GM23338 (cell line): ENCODE measurements at regions not wholly inside any gene's neighbourhood (a gene's known extent, or its start where the extent isn't known, plus 50 kb on each side); places are given as distances from the start of the nearest gene placed in this dataset.

Experiments
- ATAC-seq: fragments of 200-7000 bp; cut with Tn5 transposase; 3 replicates; pipeline ENCODE4 v1.9.1; 2020
- DNase-seq: peaks from one replicate; pipeline ENCODE4 v3.0.0-alpha.2; 2015; ENCODE audit warnings: low spot score
- H2AFZ ChIP-seq: fragments of 200-600 bp; sonication (generic); 2 replicates; pipeline ENCODE4 v1.8.0; 2016; ENCODE audit warnings: antibody characterized with exemption, mild to moderate bottlenecking, moderate library complexity
- H3F3A ChIP-seq: fragments of 200-600 bp; sonication (generic); replicated peaks from 2 replicates; pipeline ENCODE4 v1.8.0; 2017; ENCODE audit warnings: antibody characterized with exemption, mixed run types, low read depth
- H3K27ac ChIP-seq: fragments of 200-600 bp; sonication (generic); 2 replicates; pipeline ENCODE4 v1.6.1; 2016; ENCODE audit warnings: low read depth
- H3K27me3 ChIP-seq: fragments of 200-600 bp; sonication (generic); 2 replicates; pipeline ENCODE4 v1.8.0; 2016; ENCODE audit warnings: mild to moderate bottlenecking, mixed run types, moderate library complexity; ENCODE audit not compliant: insufficient read depth
- H3K36me3 ChIP-seq: fragments of 200-600 bp; sonication (generic); 2 replicates; pipeline ENCODE4 v1.8.0; 2016; ENCODE audit warnings: mild to moderate bottlenecking; ENCODE audit not compliant: insufficient read depth
- H3K4me1 ChIP-seq: fragments of 200-600 bp; sonication (generic); 2 replicates; pipeline ENCODE4 v1.8.0; 2016; ENCODE audit warnings: mild to moderate bottlenecking, moderate library complexity; ENCODE audit not compliant: insufficient read depth
- H3K4me2 ChIP-seq: fragments of 200-600 bp; sonication (generic); 2 replicates; pipeline ENCODE4 v1.7.1; 2017; ENCODE audit warnings: mixed run types
- H3K4me3 ChIP-seq: fragments of 200-600 bp; sonication (generic); 2 replicates; pipeline ENCODE4 v1.6.1; 2016; ENCODE audit warnings: mixed run types
- H3K79me2 ChIP-seq: fragments of 200-600 bp; sonication (generic); replicated peaks from 2 replicates; pipeline ENCODE4 v1.8.0; 2017; ENCODE audit warnings: mild to moderate bottlenecking; ENCODE audit not compliant: insufficient read depth
- H3K9me2 ChIP-seq: fragments of 200-600 bp; sonication (generic); 2 replicates; pipeline ENCODE4 v1.8.0; 2017; ENCODE audit not compliant: insufficient read depth
- H4K20me1 ChIP-seq: fragments of 200-600 bp; sonication (generic); replicated peaks from 2 replicates; pipeline ENCODE4 v1.8.0; 2017; ENCODE audit warnings: mild to moderate bottlenecking; ENCODE audit not compliant: insufficient read depth
- H3K27ac Mint-ChIP-seq: 2 replicates; pipeline ENCODE4 v1.8.0; 2020; ENCODE audit warnings: inconsistent platforms, mild to moderate bottlenecking, moderate library complexity, mixed read lengths
- H3K27me3 Mint-ChIP-seq: 3 replicates; pipeline ENCODE4 v1.8.0; 2022; ENCODE audit warnings: low read depth, mild to moderate bottlenecking, moderate library complexity, mixed read lengths, inconsistent platforms; ENCODE audit not compliant: insufficient read depth, poor library complexity
- H3K36me3 Mint-ChIP-seq: 3 replicates; pipeline ENCODE4 v1.8.0; 2021; ENCODE audit warnings: low read depth, mild to moderate bottlenecking, inconsistent platforms, moderate library complexity, mixed read lengths
- H3K4me1 Mint-ChIP-seq: 3 replicates; pipeline ENCODE4 v1.8.0; 2020; ENCODE audit warnings: mild to moderate bottlenecking, inconsistent platforms, mixed read lengths
- H3K4me3 Mint-ChIP-seq: 3 replicates; pipeline ENCODE4 v1.8.0; 2021; ENCODE audit warnings: moderate library complexity, mild to moderate bottlenecking, inconsistent platforms, mixed read lengths
- H3K9me3 Mint-ChIP-seq: 3 replicates; pipeline ENCODE4 v1.8.0; 2020; ENCODE audit warnings: moderate library complexity, mild to moderate bottlenecking, inconsistent platforms, mixed read lengths
- CREB1 ChIP-seq: fragments of 250-450 bp; sonication (Bioruptor Pico); IDR thresholded peaks from 2 replicates; pipeline ENCODE4 v1.5.0; 2020; ENCODE audit warnings: low read depth, mild to moderate bottlenecking, moderate library complexity
- CTCF ChIP-seq, 2 experiments: fragments of 200-600 bp in 1 of 2; sonication (generic) in 1 of 2; conservative IDR thresholded peaks; 2 replicates each; pipeline versions ENCODE4 v1.5.1 to v1.6.1; 2016 to 2017; ENCODE audit warnings: antibody characterized with exemption in 2 of 2, low read depth in 2 of 2, mild to moderate bottlenecking in 2 of 2, moderate library complexity in 1 of 2
- ETS1 ChIP-seq: IDR thresholded peaks from 2 replicates; pipeline ENCODE4 v1.6.1; 2016; ENCODE audit warnings: antibody characterized with exemption
- EZH2 ChIP-seq: fragments of 200-600 bp; sonication (generic); IDR thresholded peaks from one replicate; pipeline ENCODE4 v1.8.0; 2017; ENCODE audit warnings: antibody characterized with exemption, mild to moderate bottlenecking, low read depth; ENCODE audit not compliant: unreplicated experiment
- EZH2phosphoT487 ChIP-seq: fragments of 200-600 bp; sonication (generic); IDR thresholded peaks from one replicate; pipeline ENCODE4 v1.8.1; 2018; ENCODE audit warnings: antibody characterized with exemption; ENCODE audit not compliant: unreplicated experiment
- JUNB ChIP-seq: IDR thresholded peaks from one replicate; pipeline ENCODE4 v1.6.1; 2016; ENCODE audit warnings: antibody characterized with exemption; ENCODE audit not compliant: unreplicated experiment
- NANOG ChIP-seq: IDR thresholded peaks from 2 replicates; pipeline ENCODE4 v1.6.1; 2016; ENCODE audit warnings: antibody characterized with exemption, borderline replicate concordance
- POLR2AphosphoS5 ChIP-seq: IDR thresholded peaks from 2 replicates; pipeline ENCODE4 v1.6.1; 2016; ENCODE audit warnings: antibody characterized with exemption, low read depth
- REST ChIP-seq: IDR thresholded peaks from one replicate; pipeline ENCODE4 v1.6.1; 2018; ENCODE audit warnings: antibody characterized with exemption; ENCODE audit not compliant: unreplicated experiment
- STAT1 ChIP-seq: IDR thresholded peaks from one replicate; pipeline ENCODE4 v1.6.1; 2016; ENCODE audit warnings: antibody characterized with exemption; ENCODE audit not compliant: unreplicated experiment
- ZNF114 ChIP-seq: fragments of 250-450 bp; sonication (Bioruptor Pico); IDR thresholded peaks from 2 replicates; pipeline ENCODE4 v1.5.0; 2020; ENCODE audit warnings: mild to moderate bottlenecking, moderate library complexity
- ZNF331 ChIP-seq: fragments of 250-450 bp; sonication (Bioruptor Pico); IDR thresholded peaks from 2 replicates; pipeline ENCODE4 v1.5.0; 2020; ENCODE audit warnings: low read depth, mild to moderate bottlenecking, moderate library complexity
- ZNF462 ChIP-seq: fragments of 250-450 bp; sonication (Bioruptor Pico); IDR thresholded peaks from 2 replicates; pipeline ENCODE4 v1.5.0; 2020; ENCODE audit warnings: mild to moderate bottlenecking, moderate library complexity

DNA sequence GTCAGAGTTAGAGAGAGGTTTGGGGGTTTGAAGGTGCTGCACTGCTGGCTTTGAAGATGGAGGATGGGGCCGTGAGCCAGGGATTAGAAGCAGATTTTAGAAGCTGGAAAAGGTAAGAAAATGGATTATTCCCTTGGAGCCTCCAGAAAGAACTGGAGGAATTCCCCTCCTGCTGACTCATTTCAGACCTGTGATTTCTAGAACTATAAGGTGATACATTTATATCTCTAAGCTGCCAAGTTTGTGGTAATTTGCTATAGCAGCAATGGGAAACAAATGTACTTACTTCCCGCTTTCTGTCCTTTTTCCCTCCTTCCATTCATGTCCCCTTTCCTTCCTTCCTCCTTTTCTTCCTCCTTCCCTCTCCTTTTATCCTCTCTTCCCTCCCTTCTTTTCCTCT lies 78.5 kb upstream of the PCDH8 start:
- H3K4me1 ChIP-seq, result peaks cover 15% of the 10 kb centered on the region; the same call in 1 of the 2 replicates
- H3F3A ChIP-seq, result no peaks in the 10 kb centered on the region
- no peaks in the 10 kb centered on the region; the same call in 2 of the 3 replicates for H3K9me3 Mint-ChIP-seq
- peaks cover 15% of the 10 kb centered on the region; the same call in 1 of the 2 replicates for H3K9me2 ChIP-seq
- no peaks in the 10 kb centered on the region for H3K27me3 ChIP-seq
- DNase-seq (no peak), ATAC-seq (no peak)
- H3K4me3 ChIP-seq, result no peak overlapping the region
- H3K27ac Mint-ChIP-seq, result no peak overlapping the region
- H3K4me2 ChIP-seq, result no peak overlapping the region
- H3K27me3 Mint-ChIP-seq, result peaks cover 6% of the 10 kb centered on the region
- no peak overlapping the region for H3K27ac ChIP-seq
- no peaks in the 10 kb centered on the region for H3K36me3 ChIP-seq
- H2AFZ ChIP-seq, result no peak overlapping the region
- no peak for TF ChIP-seq CTCF (conservative IDR thresholded peaks at IDR 0.05; ENCODE audit: low read depth in 2 of 2)
- no peak for TF ChIP-seq JUNB
- no peak for TF ChIP-seq POLR2AphosphoS5
- no peak for TF ChIP-seq STAT1
- TF ChIP-seq CREB1, result no peak
- TF ChIP-seq ETS1, result no peak
- no peak for TF ChIP-seq REST
- TF ChIP-seq EZH2phosphoT487, result no peak
- no peak for TF ChIP-seq ZNF114
- TF ChIP-seq ZNF331, result no peak
- no peak for TF ChIP-seq NANOG
- TF ChIP-seq ZNF462 (CRISPR knock-in tag), result no peak
- TF ChIP-seq EZH2, result no peak
- H3K4me3 Mint-ChIP-seq, result no peak overlapping the region
- no peaks in the 10 kb centered on the region for H4K20me1 ChIP-seq
- H3K36me3 Mint-ChIP-seq, result no peaks in the 10 kb centered on the region; the same call in 2 of the 3 replicates
- peaks cover 29% of the 10 kb centered on the region for H3K4me1 Mint-ChIP-seq
- H3K79me2 ChIP-seq, result no peaks in the 10 kb centered on the region
